HG03066 (cell line): ENCODE measurements at regions not wholly inside any gene's neighbourhood (a gene's known extent, or its start where the extent isn't known, plus 50 kb on each side); places are given as distances from the start of the nearest gene placed in this dataset.
"Not testable (repeated sequence)": the region's sequence is repeated elsewhere in the genome, so short reads cannot be mapped to it uniquely, and the experiment has no call there.

Experiments
- ATAC-seq: cut with Tn5 transposase; IDR thresholded peaks from one replicate; pipeline ENCODE4 v1.9.1; 2021; ENCODE audit warnings: low read depth; ENCODE audit not compliant: unreplicated experiment

- ATAC-seq, result no peak
These were observed 404.8 kb downstream of the EPHA5 start for GRCh38 chr4:65265526-65265925.

GRCh38 chr4:65259296-65259695 lies 411.0 kb downstream of the EPHA5 start:
- ATAC-seq, result no peak

- no peak for ATAC-seq
These were observed 419.4 kb downstream of the EPHA5 start for GRCh38 chr4:65250916-65251315.

- ATAC-seq, result no peak
These were observed 421.2 kb downstream of the EPHA5 start for GRCh38 chr4:65249111-65249510.

- no peak for ATAC-seq
These were observed 428.0 kb downstream of the EPHA5 start for GRCh38 chr4:65242156-65242846.

GRCh38 chr4:65241257-65241997 lies 428.9 kb downstream of the EPHA5 start:
- no peak for ATAC-seq

GRCh38 chr4:65234061-65234460 lies 436.2 kb downstream of the EPHA5 start:
- ATAC-seq, result no peak

GRCh38 chr4:65227628-65228027 lies 442.7 kb downstream of the EPHA5 start:
- no peak for ATAC-seq

GRCh38 chr4:65223601-65224000 lies 446.7 kb downstream of the EPHA5 start:
- no peak for ATAC-seq

- not testable (repeated sequence) for ATAC-seq
These were observed 447.2 kb downstream of the EPHA5 start for GRCh38 chr4:65223074-65223473.

- ATAC-seq, result no peak
These were observed 453.1 kb downstream of the EPHA5 start for GRCh38 chr4:65217179-65217578.

GRCh38 chr4:65202853-65203236 lies 467.4 kb downstream of the EPHA5 start:
- no peak for ATAC-seq

- no peak for ATAC-seq
These were observed 468.0 kb downstream of the EPHA5 start for GRCh38 chr4:65202165-65202852.

- no peak for ATAC-seq
These were observed 474.6 kb downstream of the EPHA5 start for GRCh38 chr4:65195666-65196065.

GRCh38 chr4:65195002-65195401 lies 475.3 kb downstream of the EPHA5 start:
- ATAC-seq, result no peak

- ATAC-seq, result no peak
These were observed 476.3 kb downstream of the EPHA5 start for GRCh38 chr4:65193985-65194384.

GRCh38 chr4:65190780-65191179 lies 479.5 kb downstream of the EPHA5 start:
- no peak for ATAC-seq

- ATAC-seq, result no peak
These were observed 494.7 kb downstream of the EPHA5 start for GRCh38 chr4:65175585-65175984.

GRCh38 chr4:65170768-65171514 lies 499.3 kb downstream of the EPHA5 start:
- no peak for ATAC-seq

- ATAC-seq, result no peak
These were observed 502.6 kb downstream of the EPHA5 start for GRCh38 chr4:65167719-65168118.

GRCh38 chr4:65152205-65152604 lies 518.1 kb downstream of the EPHA5 start:
- no peak for ATAC-seq
